NCI-H2227 (cell line): ENCODE measurements at regions not wholly inside any gene's neighbourhood (a gene's known extent, or its start where the extent isn't known, plus 50 kb on each side); places are given as distances from the start of the nearest gene placed in this dataset.

Experiments
- DNase-seq: peaks from one replicate; lab custom pipeline; 2025; ENCODE audit not compliant: unreplicated experiment; lab: John Stamatoyannopoulos, UW

- DNase-seq, result no peak
These were observed 564.2 kb downstream of the TFAP2B start for GRCh38 chr6:51382847-51383246.

- no peak for DNase-seq
These were observed 566.1 kb downstream of the TFAP2B start for GRCh38 chr6:51384736-51385135.

- DNase-seq, result no peak
These were observed 567.7 kb downstream of the TFAP2B start for GRCh38 chr6:51386347-51386836.

- DNase-seq, result no peak
These were observed 569.2 kb downstream of the TFAP2B start for GRCh38 chr6:51387907-51388306.

GRCh38 chr6:51394061-51394460, 575.4 kb downstream of the TFAP2B start:
- no peak for DNase-seq

GRCh38 chr6:51396583-51396982, 577.9 kb downstream of the TFAP2B start:
- DNase-seq, result no peak

GRCh38 chr6:51398064-51398705, 579.5 kb downstream of the TFAP2B start:
- DNase-seq, result peak; percentile 47

GRCh38 chr6:51398793-51399192, 580.1 kb downstream of the TFAP2B start:
- no peak for DNase-seq

- no peak for DNase-seq
These were observed 591.8 kb downstream of the TFAP2B start for GRCh38 chr6:51410453-51410852.

GRCh38 chr6:51411496-51412125, 592.9 kb downstream of the TFAP2B start:
- DNase-seq, result no peak

GRCh38 chr6:51414361-51414760, 595.7 kb downstream of the TFAP2B start:
- DNase-seq, result no peak

GRCh38 chr6:51415501-51415900, 596.8 kb downstream of the TFAP2B start:
- DNase-seq, result no peak

GRCh38 chr6:51429017-51429712, 610.5 kb downstream of the TFAP2B start:
- no peak for DNase-seq

- no peak for DNase-seq
These were observed 611.9 kb downstream of the TFAP2B start for GRCh38 chr6:51430589-51430988.

GRCh38 chr6:51432481-51432880, 613.8 kb downstream of the TFAP2B start:
- no peak for DNase-seq

GRCh38 chr6:51450248-51450957, 631.7 kb downstream of the TFAP2B start:
- DNase-seq, result no peak

- no peak for DNase-seq
These were observed 632.3 kb downstream of the TFAP2B start for GRCh38 chr6:51450958-51451357.

GRCh38 chr6:51456282-51456681, 631.1 kb downstream of the PKHD1 start:
- no peak for DNase-seq

- no peak for DNase-seq
These were observed 627.5 kb downstream of the PKHD1 start for GRCh38 chr6:51459958-51460357.

GRCh38 chr6:51462896-51463295, 624.5 kb downstream of the PKHD1 start:
- DNase-seq, result no peak

GRCh38 chr6:51463321-51463720, 624.1 kb downstream of the PKHD1 start:
- DNase-seq, result peak; percentile 11

- DNase-seq, result no peak
These were observed 622.5 kb downstream of the PKHD1 start for GRCh38 chr6:51464956-51465355.
